COR-L47 (cell line): ENCODE measurements at regions not wholly inside any gene's neighbourhood (a gene's known extent, or its start where the extent isn't known, plus 50 kb on each side); places are given as distances from the start of the nearest gene placed in this dataset.

ENCODE experiments used
- DNase-seq: peaks from one replicate; lab custom pipeline; 2025; lab: John Stamatoyannopoulos, UW

- no peak for DNase-seq
Observed at GRCh38 chr6:14731611-14732010, 514.3 kb upstream of the JARID2 start.

- DNase-seq = no peak
Observed at GRCh38 chr6:14732226-14732843, 513.5 kb upstream of the JARID2 start.

- no peak for DNase-seq
Observed at GRCh38 chr6:14732844-14733757, 512.8 kb upstream of the JARID2 start.

- no peak for DNase-seq
Observed at GRCh38 chr6:14734052-14734415, 511.8 kb upstream of the JARID2 start.

- no peak for DNase-seq
Observed at GRCh38 chr6:14734416-14735340, 511.2 kb upstream of the JARID2 start.

- no peak for DNase-seq
Observed at GRCh38 chr6:14735956-14736486, 509.8 kb upstream of the JARID2 start.

GRCh38 chr6:14736554-14736953 is 509.3 kb upstream of the JARID2 start:
- no peak for DNase-seq

- no peak for DNase-seq
Observed at GRCh38 chr6:14738497-14738896, 507.4 kb upstream of the JARID2 start.

GRCh38 chr6:14738933-14739332 is 506.9 kb upstream of the JARID2 start:
- no peak for DNase-seq

GRCh38 chr6:14739827-14740226 is 506.0 kb upstream of the JARID2 start:
- no peak for DNase-seq

GRCh38 chr6:14742171-14742570 is 503.7 kb upstream of the JARID2 start:
- no peak for DNase-seq

- DNase-seq = no peak
Observed at GRCh38 chr6:14742680-14743079, 503.2 kb upstream of the JARID2 start.

- DNase-seq = no peak
Observed at GRCh38 chr6:14743144-14743473, 502.8 kb upstream of the JARID2 start.

- no peak for DNase-seq
Observed at GRCh38 chr6:14743474-14744211, 502.2 kb upstream of the JARID2 start.

GRCh38 chr6:14744212-14744556 is 501.7 kb upstream of the JARID2 start:
- DNase-seq = no peak

GRCh38 chr6:14746139-14746837 is 499.6 kb upstream of the JARID2 start:
- no peak for DNase-seq

GRCh38 chr6:14747881-14748520 is 497.9 kb upstream of the JARID2 start:
- DNase-seq = no peak

- DNase-seq = no peak
Observed at GRCh38 chr6:14748679-14749078, 497.2 kb upstream of the JARID2 start.

- DNase-seq = no peak
Observed at GRCh38 chr6:14750059-14750661, 495.7 kb upstream of the JARID2 start.

GRCh38 chr6:14751645-14752175 is 494.2 kb upstream of the JARID2 start:
- DNase-seq = no peak
